NCI-H1105 (cell line): ENCODE measurements at regions not wholly inside any gene's neighbourhood (a gene's known extent, or its start where the extent isn't known, plus 50 kb on each side); places are given as distances from the start of the nearest gene placed in this dataset.

ENCODE experiments used
- DNase-seq: peaks from one replicate; lab custom pipeline; 2025; lab: John Stamatoyannopoulos, UW

GRCh38 chr10:10516346-10517130, 501.1 kb upstream of the CELF2 start:
- no peak for DNase-seq

GRCh38 chr10:10517866-10518265, 499.8 kb upstream of the CELF2 start:
- no peak for DNase-seq

GRCh38 chr10:10519674-10520073, 498.0 kb upstream of the CELF2 start:
- DNase-seq = no peak

- no peak for DNase-seq
Measured at GRCh38 chr10:10520491-10521385, 496.9 kb upstream of the CELF2 start.

- no peak for DNase-seq
Measured at GRCh38 chr10:10526846-10527245, 490.8 kb upstream of the CELF2 start.

DNA sequence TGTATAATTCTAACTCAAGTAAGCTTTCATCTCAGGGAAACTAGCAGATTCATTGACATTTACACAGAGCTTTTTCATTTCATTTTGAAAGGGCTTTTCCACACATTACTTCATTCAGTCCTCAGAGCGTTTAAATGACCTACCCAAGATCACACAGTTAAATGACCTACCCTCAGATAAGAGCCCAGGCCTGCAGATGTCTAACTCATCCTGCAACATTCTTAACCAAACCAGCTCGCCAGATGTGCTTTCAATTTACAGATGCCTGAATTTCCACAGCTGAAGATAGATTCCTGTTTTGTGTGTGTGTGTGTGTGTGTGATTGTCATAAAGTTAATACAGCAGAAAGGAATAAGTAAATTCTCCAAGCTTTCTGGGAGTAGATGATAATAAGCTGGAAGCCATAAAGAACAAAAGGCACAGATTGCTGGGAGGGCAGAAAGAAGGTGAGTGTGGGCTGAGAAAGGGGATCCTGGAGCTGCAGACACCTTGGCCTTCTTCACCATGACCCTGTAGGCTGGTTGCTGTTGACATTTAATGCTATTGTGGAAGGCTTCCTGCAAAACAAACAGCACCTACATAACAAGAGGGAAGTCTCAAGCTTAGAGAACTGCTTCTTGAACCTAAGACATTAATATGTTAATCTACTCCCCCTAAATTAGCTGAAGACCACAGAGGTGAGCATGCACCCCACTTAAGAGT, 489.7 kb upstream of the CELF2 start:
- no peak for DNase-seq

GRCh38 chr10:10528563-10528910, 489.1 kb upstream of the CELF2 start:
- no peak for DNase-seq

DNA sequence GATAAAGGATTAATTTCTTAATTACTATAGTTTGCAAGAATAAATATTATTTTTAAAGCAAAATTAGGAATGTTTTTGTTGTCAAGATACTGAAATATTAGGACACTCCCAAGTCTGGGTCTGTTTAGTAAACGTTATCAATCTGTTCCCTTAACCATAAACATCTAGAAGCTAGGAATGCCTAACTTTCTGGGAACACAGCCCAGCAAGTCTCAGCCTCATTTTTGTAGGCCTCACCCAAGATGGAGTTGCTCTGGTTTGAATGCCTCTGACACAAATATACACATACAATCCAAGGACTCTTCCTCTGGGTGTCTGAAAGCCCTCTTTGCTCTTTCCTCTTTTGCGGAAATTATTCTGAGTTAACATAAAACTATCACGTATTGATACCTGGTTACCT, 487.4 kb upstream of the CELF2 start:
- DNase-seq = no peak

DNA sequence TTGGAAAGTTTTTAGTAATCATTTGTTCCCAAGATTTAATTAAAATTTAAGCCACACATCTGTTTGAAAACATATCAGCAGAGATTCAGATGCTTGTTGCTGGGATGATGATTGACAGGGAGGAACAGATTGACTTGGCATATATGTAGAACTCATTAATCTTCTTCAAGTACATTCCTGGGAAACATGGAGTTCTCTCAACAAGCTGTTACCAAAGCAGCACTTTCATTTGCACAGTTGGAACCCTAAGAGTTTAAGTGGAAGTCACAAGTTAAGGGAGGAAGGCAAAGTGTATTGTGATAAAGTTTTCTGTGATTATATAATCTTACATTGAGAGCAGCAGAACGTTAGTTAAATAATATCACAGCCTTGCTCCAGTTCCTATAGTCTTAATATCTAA, 485.4 kb upstream of the CELF2 start:
- no peak for DNase-seq

DNA sequence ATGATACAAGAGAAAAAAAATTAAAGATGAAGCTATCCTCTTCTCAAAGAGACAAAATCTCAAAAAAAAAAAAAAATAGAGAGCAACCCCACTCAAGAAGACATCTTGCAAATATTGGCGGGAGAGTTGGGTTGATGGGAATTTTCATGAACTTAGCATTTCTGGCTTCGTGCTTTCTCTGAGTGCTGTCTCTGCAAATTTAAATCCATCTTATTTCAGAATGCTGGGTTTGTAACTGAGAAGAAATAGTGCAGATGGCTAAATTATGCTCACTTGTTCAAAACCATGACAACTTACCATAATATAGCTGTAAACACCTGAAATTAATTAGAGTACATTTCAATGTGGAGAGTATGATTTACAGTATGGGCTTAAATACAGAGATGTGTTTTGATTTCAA, 484.8 kb upstream of the CELF2 start:
- no peak for DNase-seq

- DNase-seq = no peak
Measured at GRCh38 chr10:10533437-10533836, 484.2 kb upstream of the CELF2 start.

GRCh38 chr10:10538326-10538725, 479.3 kb upstream of the CELF2 start:
- DNase-seq = no peak

DNA sequence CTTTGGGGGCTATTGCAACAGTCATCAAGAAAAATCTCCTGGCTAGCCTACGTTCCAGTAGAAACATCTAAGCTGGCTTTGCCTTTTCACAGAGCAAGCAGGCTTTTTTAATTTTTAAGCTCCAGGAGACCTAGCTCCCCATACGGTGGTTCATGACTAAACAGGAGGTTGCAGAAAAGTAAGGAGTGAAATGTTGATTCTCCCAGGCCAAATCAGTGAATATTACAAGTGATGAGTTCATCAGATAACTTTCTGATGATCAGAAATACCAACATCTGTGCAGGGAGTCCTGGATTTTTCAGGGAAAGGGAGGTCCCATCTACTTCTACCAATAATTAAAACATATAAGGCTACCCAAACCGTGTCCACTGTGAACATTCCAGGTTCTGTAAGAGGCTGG, 477.3 kb upstream of the CELF2 start:
- no peak for DNase-seq

- DNase-seq = no peak
Measured at GRCh38 chr10:10542477-10542876, 475.2 kb upstream of the CELF2 start.

DNA sequence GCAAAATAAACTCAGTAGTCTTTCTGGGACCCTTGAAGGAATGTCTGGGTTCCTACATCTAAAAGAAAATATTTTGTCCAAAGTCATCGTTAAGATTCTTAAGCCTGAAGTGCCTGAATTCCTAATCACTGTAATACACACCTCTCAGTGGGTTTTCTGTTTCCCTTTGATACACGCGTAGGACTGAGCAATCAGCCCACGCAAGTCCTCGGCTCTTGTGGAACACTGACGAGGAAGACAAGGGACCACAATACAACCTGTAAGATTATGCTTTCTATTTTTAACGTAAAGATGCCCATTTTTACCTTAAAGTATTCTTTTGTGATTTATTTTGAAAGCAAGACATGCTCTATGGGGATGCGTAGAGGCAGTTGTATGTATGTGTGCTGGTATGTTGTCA, 472.8 kb upstream of the CELF2 start:
- no peak for DNase-seq

- DNase-seq = no peak
Measured at GRCh38 chr10:10545771-10546170, 471.9 kb upstream of the CELF2 start.

GRCh38 chr10:10551596-10552301, 465.9 kb upstream of the CELF2 start:
- no peak for DNase-seq

- DNase-seq = no peak
Measured at GRCh38 chr10:10552948-10553347, 464.7 kb upstream of the CELF2 start.

- DNase-seq = no peak
Measured at GRCh38 chr10:10564081-10564794, 453.4 kb upstream of the CELF2 start.

- DNase-seq = no peak
Measured at GRCh38 chr10:10576937-10577336, 440.7 kb upstream of the CELF2 start.

- DNase-seq = no peak
Measured at GRCh38 chr10:10579709-10580108, 438.0 kb upstream of the CELF2 start.
